Dermis blood vessel endothelial cell (primary cell): ENCODE measurements at regions not wholly inside any gene's neighbourhood (a gene's known extent, or its start where the extent isn't known, plus 50 kb on each side); places are given as distances from the start of the nearest gene placed in this dataset.

Experiments used
- DNase-seq: peaks from one replicate; pipeline ENCODE4 v3.0.0; 2010

- peak; percentile 83 for DNase-seq
Measured at GRCh38 chr10:90418869-90419652, 438.8 kb downstream of the HTR7 start.

DNA sequence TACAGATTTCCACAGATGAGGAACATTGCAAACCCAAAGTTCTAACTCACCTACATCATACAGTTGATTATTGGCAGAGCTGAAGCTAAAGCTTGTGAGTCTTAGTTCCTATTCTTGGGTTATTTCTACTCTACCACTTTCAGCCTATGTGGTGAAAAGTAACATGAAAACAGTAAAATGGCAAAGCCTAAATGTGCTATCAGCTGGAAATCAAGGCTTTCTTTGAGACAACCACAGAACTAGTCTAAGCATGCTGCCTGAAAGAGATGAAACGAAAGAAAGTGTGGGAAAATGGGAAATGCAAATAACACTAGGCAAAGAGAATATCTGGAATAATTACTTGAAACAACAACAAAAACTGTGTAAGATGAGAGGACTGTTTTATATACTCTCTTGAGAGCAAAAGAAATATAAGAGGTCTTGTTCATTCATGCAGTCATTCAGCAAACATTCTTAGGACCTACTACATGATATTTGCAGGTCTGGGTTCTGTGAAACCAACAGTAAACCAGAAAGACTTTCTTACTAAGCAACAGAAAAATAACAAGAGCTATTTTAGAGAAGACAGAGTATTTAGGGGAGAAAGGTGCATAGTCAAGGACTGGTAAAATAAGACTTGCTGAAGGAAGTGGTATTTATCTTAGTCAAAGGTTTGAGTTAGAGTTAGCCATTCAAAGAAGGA, 437.1 kb downstream of the HTR7 start:
- DNase-seq, result no peak

DNA sequence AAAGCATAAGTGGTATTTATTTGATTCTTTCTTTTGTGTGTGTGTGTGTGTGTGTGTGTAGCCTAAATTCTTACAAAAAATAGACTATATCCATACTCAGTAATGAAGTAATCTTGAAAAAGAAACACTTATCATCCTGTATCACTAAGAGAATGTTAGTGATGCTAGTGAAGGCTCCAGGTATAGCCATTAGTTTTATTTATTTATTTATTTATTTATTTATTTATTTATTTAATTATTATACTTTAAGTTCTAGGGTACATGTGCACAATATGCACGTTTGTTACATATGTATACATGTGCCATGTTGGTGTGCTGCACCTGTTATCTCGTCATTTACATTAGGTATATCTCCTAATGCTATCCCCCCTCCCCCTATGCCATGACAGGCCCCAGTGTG, 436.0 kb downstream of the HTR7 start:
- DNase-seq, result no peak

GRCh38 chr10:90424730-90425129, 433.1 kb downstream of the HTR7 start:
- no peak for DNase-seq

- DNase-seq, result peak; percentile 48
Measured at GRCh38 chr10:90430186-90430585, 427.7 kb downstream of the HTR7 start.

DNA sequence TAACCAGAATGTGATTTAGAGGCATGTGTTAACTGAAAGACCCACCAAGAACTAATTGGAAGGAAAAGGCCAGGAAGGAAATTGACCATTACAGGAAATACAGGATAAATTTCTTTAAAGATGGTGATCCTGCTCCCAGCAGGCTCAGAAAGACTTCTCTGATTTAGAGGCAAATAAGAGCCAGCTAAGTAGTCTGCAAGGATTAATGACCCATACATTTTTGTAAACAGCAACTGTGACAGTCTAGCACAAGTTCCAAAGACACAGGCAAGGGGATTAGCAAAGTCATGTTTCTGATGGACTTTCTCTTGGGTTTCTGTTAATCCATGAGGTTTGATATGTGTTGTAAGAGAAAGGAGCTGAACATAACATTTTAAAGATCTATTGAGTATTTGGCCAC, 425.0 kb downstream of the HTR7 start:
- no peak for DNase-seq

DNA sequence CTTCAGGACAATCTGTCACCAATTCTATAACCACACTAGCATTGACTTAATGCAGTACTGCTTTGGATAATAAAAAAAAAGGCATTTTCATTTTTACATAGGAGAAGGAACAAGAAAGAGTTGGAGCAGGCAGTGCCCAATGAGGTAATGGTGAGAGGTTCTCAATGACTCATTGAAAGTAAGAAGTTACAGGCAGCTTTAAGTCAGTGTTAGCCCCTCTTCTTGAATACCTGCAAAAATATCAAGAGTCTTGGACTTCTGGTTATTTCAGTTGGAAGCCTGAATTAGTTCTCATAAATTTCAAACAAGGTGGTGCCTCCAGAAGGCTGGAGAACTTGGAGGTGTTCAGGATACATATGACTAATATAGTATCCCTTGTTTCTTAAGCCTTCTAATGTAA, 422.5 kb downstream of the HTR7 start:
- DNase-seq, result no peak

DNA sequence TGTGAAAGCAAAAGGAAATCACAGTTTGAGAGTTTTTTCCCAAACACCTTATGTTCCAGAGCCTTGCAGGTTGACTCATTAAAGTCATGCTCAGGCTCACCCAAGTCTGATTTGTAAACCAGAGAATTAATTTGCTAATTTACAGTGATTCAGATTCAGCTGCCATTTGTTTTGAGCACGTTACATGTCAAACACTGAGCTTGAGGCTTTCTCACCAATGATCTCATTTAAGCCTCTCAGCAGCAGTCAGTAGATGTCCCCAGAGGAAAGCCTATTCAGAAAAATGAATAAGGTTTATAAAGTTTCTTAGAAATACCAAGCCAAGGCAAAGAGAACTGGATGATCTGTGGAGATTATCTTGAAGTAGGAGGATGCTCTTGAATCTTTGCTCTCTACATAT, 420.4 kb downstream of the HTR7 start:
- no peak for DNase-seq

- no peak for DNase-seq
Measured at GRCh38 chr10:90440870-90441269, 417.0 kb downstream of the HTR7 start.

- no peak for DNase-seq
Measured at GRCh38 chr10:90443342-90443741, 414.5 kb downstream of the HTR7 start.

GRCh38 chr10:90447831-90448230, 410.0 kb downstream of the HTR7 start:
- no peak for DNase-seq

DNA sequence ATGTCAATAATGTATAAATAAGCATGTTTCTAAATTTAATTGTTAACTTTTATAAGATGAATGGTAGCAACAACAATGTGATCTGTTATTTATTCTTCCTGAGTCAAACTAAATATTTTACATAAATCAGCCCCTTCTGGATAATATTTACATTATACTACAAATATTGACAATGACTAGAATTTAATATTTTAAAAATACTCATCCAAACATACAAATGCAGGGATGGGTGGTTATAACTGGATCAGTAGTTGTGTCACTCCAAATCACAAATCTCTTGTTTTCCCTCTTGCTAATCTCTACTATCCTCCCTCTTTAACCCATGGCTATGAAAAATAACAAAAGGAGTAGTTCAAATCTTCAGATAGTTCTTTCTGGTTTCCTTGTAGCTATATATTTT, 407.0 kb downstream of the HTR7 start:
- no peak for DNase-seq

DNA sequence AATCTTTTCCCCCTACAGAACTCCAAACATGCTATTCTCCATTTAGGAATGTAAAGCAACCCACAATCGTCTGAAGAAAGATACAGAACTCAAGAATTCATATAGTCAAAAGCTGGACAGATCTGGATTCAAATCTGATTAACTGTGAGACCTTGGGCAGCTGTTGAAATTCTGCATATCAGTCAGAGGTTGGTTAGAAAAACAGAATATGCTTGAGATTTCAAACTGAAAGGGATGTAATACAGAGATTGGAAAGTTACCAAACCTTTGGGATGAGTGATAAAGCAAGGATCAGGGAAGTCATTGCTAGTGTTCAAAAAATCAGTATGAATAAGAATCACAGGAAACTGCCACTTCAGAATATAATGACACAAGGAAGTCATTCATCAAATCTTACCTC, 406.6 kb downstream of the HTR7 start:
- peak; percentile 10 for DNase-seq

GRCh38 chr10:90458054-90458453, 399.8 kb downstream of the HTR7 start:
- DNase-seq, result no peak

DNA sequence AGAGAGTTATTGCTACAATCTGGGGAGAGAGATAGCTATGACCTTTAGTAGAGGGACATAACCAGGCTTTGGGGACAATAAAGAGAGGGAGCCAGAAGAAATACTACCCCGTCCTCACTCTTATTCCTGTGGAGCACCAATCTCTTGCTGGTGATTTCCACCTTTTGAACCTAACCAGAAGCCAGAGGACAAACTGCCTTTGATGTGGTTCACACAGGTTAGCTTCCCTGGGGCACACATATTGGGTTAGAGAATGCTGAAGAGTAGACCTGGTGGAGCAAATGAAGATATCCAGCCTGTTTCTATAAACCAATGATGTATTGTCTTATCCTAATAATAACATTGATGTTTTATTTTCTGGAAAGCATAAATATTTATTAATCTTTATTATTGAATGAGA, 399.3 kb downstream of the HTR7 start:
- DNase-seq, result no peak

DNA sequence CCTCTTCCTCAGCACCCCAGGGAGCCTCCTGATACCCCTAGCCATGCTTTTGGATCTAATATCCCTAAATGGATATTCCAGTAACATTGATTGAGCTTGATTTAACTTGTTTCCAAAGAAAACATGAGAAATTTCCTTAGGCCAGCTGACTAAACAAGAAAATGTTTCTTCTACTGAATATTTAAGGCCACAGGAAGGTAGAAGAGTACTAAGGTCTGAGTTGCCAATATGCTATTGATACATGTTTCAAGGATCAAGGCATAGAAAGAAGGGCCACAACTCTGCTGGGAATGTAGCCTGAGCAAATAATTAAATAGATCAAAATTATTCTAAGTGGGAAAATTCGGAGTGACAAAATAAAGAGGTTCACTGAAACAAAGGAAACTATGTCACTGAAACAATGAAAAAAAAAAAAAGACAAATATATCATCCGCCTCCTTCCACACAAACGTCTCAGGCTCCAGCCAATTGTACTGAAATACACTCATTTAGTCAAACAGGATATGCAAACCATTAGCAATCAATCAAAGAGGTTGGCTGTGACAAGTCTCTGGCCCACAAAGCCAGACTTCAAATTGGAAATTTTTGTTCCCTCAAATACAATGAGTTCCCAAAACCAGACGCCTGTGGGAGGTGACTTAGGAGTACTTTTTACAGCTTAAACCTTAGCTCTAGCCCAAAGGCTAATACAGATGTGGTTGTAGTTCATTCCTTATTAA, 396.2 kb downstream of the HTR7 start:
- DNase-seq, result peak; percentile 22

GRCh38 chr10:90462749-90463470, 394.9 kb downstream of the HTR7 start:
- no peak for DNase-seq

- DNase-seq, result no peak
Measured at GRCh38 chr10:90464329-90464728, 393.5 kb downstream of the HTR7 start.

DNA sequence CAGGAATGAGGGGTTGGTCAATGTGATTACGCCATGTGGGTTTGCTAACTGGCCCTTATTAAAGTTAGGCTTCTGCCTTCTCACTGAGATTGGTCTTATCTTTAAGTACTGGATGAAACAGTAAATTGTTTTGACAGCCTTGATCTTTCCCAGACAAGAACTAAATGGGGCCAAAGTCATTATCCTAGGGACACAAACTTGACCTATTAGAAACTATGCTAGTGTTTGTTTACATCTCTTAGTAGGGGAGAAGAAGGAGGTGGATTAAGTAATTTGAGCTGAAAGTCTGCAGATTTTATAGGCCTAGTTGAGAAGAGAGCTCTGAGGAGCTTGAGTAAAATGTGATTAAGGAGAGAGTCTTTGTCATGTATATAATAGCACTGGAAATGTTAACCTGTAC, 386.9 kb downstream of the HTR7 start:
- no peak for DNase-seq

DNA sequence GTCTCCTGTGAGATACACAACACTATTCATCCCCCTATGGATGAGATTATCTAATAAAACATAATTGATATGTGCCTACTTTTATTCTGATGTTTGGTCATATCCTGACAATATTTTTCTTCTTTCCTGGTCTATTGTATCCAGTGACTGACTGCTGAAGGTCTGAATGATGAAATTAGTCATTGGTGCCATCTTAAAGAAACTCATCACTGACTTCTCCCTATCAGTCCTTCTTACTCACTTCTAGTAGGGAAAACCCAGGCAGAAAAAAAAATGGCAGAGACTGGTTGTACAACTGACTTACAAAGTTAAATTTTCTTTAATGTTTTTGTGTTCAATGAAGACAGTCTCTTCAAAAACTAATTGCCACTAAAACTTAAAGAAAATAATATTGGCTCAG, 377.4 kb downstream of the HTR7 start:
- DNase-seq, result no peak

DNA sequence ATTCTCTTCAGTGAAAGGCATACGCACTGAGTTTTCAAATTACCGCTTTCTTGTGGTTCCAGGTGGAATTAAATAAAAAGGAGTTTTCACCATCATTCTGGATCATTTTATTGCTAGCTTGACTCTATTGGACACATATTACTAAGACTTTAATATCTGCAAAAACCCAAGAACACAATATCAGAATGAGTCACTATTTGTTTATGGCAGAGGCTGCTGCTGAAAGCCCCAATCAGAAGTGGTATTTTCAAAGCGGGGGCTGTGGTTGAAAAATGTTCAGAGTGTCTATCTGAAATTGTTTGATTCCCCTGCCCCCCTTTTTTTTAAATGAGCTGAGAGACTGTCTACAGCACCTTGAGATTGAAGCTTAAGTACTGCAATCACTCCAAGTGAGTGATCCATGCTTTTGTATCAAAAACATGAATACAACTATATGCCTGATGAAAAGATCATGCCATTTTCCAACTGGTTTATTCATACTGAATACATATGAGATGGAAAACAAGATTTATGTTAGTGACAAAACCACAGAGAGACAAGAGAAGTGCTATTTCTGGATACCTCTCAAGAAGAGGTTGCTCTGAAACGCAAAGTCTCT, 376.4 kb downstream of the HTR7 start:
- DNase-seq, result no peak

DNA sequence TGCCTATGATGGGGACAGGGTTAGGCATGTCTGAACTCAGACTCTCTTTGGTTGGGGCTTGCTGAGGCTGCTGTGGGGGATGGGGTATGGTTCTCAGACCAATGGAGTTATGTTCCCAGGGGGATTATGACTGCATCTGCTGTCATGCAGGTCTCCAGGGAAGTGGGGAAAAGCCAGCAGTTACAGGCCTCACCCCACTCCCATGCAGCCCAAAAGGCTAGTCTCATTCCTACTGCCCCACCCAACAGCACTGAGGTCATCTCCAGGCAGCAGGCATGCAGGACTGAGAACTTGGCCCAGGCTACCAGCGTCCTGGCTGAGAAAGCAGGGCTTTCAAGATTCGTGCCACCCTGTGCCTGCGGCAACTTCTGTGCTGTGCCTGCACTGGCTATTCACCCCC, 373.3 kb downstream of the HTR7 start:
- DNase-seq, result no peak

GRCh38 chr10:90494183-90494582, 363.7 kb downstream of the HTR7 start:
- no peak for DNase-seq
